Activated CD4-positive, alpha-beta T cell treated with anti-CD3 and anti-CD28 coated beads for 1 hour (primary cell): ENCODE measurements at regions not wholly inside any gene's neighbourhood (a gene's known extent, or its start where the extent isn't known, plus 50 kb on each side); places are given as distances from the start of the nearest gene placed in this dataset.
"Not testable (repeated sequence)": the region's sequence is repeated elsewhere in the genome, so short reads cannot be mapped to it uniquely, and the experiment has no call there.

ENCODE experiments used
- DNase-seq: peaks from one replicate; pipeline ENCODE4 v3.0.0-alpha.2; 2020

- DNase-seq = no peak
Observed at GRCh38 chr14:48333221-48333920, 658.0 kb upstream of the MDGA2 start.

- DNase-seq = no peak
Observed at GRCh38 chr14:48331421-48331820, 656.0 kb upstream of the MDGA2 start.

- no peak for DNase-seq
Observed at GRCh38 chr14:48325486-48325885, 650.1 kb upstream of the MDGA2 start.

GRCh38 chr14:48323665-48324064, 648.3 kb upstream of the MDGA2 start:
- no peak for DNase-seq

- no peak for DNase-seq
Observed at GRCh38 chr14:48319823-48320222, 644.4 kb upstream of the MDGA2 start.

GRCh38 chr14:48304729-48305128, 629.3 kb upstream of the MDGA2 start:
- DNase-seq = no peak

GRCh38 chr14:48289701-48290100, 614.3 kb upstream of the MDGA2 start:
- no peak for DNase-seq

- DNase-seq = not testable (repeated sequence)
Observed at GRCh38 chr14:48285217-48285616, 609.8 kb upstream of the MDGA2 start.

GRCh38 chr14:48275301-48275700, 599.9 kb upstream of the MDGA2 start:
- DNase-seq = no peak

GRCh38 chr14:48274826-48275225, 599.4 kb upstream of the MDGA2 start:
- no peak for DNase-seq

- DNase-seq = not testable (repeated sequence)
Observed at GRCh38 chr14:48267926-48268325, 592.5 kb upstream of the MDGA2 start.

GRCh38 chr14:48266201-48266600, 590.8 kb upstream of the MDGA2 start:
- not testable (repeated sequence) for DNase-seq

- no peak for DNase-seq
Observed at GRCh38 chr14:48261436-48261835, 586.0 kb upstream of the MDGA2 start.

GRCh38 chr14:48260394-48261295, 585.2 kb upstream of the MDGA2 start:
- DNase-seq = not testable (repeated sequence)

GRCh38 chr14:48259876-48260275, 584.5 kb upstream of the MDGA2 start:
- not testable (repeated sequence) for DNase-seq

- not testable (repeated sequence) for DNase-seq
Observed at GRCh38 chr14:48259232-48259631, 583.8 kb upstream of the MDGA2 start.

- not testable (repeated sequence) for DNase-seq
Observed at GRCh38 chr14:48258703-48259102, 583.3 kb upstream of the MDGA2 start.

GRCh38 chr14:48253020-48253419, 577.6 kb upstream of the MDGA2 start:
- DNase-seq = no peak

- no peak for DNase-seq
Observed at GRCh38 chr14:48251290-48251689, 575.9 kb upstream of the MDGA2 start.

- no peak for DNase-seq
Observed at GRCh38 chr14:48250575-48250974, 575.2 kb upstream of the MDGA2 start.

GRCh38 chr14:48247977-48248376, 572.6 kb upstream of the MDGA2 start:
- no peak for DNase-seq

- no peak for DNase-seq
Observed at GRCh38 chr14:48243900-48244299, 568.5 kb upstream of the MDGA2 start.

- DNase-seq = no peak
Observed at GRCh38 chr14:48229091-48229490, 553.7 kb upstream of the MDGA2 start.

- no peak for DNase-seq
Observed at GRCh38 chr14:48193893-48194292, 518.5 kb upstream of the MDGA2 start.
